SH-SY5Y (cell line): ENCODE measurements at regions not wholly inside any gene's neighbourhood (a gene's known extent, or its start where the extent isn't known, plus 50 kb on each side); places are given as distances from the start of the nearest gene placed in this dataset.

ENCODE experiments used
- GATA2 ChIP-seq: IDR thresholded peaks from 2 replicates; pipeline ENCODE4 v1.6.1; 2011; ENCODE audit warnings: mild to moderate bottlenecking, low read depth, low read length
- GATA3 ChIP-seq: IDR thresholded peaks from 2 replicates; pipeline ENCODE4 v1.6.1; 2011; ENCODE audit warnings: low read depth, mild to moderate bottlenecking, low read length, moderate library complexity

DNA sequence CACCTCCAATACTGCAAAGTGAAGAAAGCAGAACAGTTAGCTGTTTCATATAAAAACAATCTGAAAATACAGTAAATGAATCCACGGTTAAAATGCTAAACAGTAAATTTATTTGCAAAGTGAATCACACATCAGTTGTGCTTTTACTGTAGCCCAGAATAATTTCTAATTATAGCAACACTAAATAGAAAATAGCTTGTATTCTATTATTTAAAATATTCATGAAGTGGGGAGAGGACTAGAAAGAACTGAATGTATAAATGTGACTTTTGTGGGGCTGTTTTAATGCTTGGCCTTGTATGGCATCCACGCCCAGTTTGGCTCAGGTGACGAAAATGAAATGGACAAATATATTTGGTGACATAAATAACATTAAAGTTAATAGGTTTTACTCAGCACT, 148.2 kb downstream of the ATP23 start:
- no peak for TF ChIP-seq GATA3
- no peak for TF ChIP-seq GATA2

DNA sequence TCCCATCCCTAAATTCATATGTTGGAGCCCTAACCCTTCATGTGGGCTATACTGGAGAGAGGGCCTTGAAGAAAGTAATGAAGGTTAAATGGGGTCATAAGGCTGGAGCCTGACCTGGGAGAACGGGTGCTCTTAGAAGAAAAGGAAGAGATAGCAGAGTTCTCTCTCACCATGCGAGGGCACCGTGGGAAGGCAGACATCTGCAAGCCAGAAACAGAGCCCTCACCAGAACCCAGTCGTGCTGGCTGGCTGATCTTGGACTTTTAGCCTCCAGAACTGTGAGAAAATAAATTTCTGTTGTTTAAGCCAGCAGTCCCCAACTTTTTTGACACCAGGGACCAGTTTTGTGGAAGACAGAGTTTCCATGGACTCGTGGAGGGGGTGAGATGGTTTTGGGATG, 149.3 kb downstream of the ATP23 start:
- TF ChIP-seq GATA2 (no peak), GATA3 (no peak)

GRCh38 chr12:58095002-58095401, 153.6 kb downstream of the ATP23 start:
- TF ChIP-seq GATA2, result no peak

GRCh38 chr12:58097741-58098140, 156.4 kb downstream of the ATP23 start:
- TF ChIP-seq GATA3 (no peak), GATA2 (no peak)

- TF ChIP-seq GATA3 (no peak), GATA2 (no peak)
Measured at GRCh38 chr12:58099476-58099875, 158.1 kb downstream of the ATP23 start.

DNA sequence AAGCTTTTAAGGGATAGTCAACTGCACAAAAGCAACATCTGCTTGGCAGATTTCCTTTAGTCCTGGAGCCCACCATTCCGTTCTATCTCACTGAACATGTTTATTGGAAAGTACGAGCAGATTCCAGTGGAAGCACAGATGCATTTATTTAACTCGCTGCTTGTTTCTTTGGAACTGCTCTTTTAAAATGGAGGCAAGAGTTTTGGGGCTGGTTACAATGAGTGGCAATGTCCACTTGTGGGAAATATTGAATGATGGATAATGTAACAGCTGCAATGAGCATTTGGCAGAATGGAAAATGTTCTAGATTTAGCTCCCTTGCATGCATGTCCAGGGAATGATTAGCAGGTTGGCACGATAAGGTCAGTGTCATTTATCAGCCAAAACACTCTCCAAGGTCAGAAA, 163.0 kb downstream of the ATP23 start:
- TF ChIP-seq GATA3 (no peak), GATA2 (no peak)

DNA sequence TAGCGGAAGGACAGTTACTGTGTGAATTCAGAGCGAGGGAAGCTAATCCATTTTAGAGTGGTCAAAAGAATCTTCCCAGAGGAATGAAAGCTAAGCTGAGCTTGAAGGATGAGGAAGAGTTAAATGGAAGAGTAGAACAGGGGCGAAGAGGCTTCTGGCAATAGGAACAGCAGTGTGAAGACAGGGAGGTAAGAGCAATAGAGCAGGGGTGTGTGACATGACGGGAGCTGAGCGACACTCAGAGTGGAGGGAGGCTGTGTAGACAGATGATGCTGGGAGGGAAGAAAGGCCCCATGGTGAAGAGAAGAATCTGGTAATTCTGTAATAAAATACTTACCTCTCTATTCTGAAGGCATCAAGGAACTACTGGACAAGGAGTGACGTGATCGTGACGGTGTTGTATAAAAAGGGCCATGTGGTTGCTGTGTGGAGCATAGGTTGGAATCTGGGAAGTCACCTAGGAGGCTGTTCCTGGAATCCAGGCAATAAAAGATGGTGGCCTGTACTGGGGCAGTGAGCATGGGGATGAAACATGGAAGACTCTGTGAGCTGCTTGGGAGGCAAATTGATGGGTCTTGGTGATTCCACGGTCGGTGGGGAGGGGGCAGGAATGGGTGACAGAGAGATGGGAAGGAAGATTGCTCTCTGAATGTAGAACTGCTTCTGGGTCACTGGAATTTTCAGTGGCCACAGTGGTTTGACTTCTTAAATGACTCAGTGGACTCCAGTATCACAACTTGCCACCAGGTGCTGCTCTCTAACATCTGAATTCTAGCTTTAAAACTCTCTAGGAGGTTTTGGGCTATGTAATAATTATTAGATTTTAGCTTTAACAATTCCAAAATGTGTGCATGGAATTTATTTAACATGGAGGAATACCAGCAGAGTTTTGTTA, 164.1 kb downstream of the ATP23 start:
- TF ChIP-seq GATA3 (no peak), GATA2 (no peak)

GRCh38 chr12:58106195-58106594, 164.8 kb downstream of the ATP23 start:
- no peak for TF ChIP-seq GATA2
- no peak for TF ChIP-seq GATA3

- TF ChIP-seq GATA3 (no peak), GATA2 (no peak)
Measured at GRCh38 chr12:58117201-58117600, 175.8 kb downstream of the ATP23 start.

DNA sequence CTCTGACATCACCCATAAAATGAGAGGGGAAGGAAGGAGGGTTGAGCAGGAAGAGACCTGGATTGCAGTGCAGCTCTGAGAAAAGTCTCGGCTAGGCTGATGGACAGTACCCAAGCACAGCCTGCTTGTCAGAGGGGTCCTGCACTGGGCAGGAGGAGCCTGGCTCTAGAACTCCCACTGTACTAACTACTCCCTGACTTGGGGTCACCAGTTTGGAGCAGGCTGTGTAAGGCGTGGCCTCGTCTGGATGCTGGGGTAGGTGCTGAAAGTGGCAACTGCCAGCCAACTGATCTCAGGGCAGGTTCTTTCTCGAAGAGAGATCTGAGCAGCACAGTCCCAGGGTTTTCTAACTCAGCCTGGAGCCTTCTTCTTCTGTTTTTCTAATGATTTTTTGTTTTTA, 176.3 kb downstream of the ATP23 start:
- TF ChIP-seq GATA3, result no peak
- no peak for TF ChIP-seq GATA2

GRCh38 chr12:58131986-58132755, 190.8 kb downstream of the ATP23 start:
- TF ChIP-seq GATA3 (no peak), GATA2 (no peak)

GRCh38 chr12:58138424-58138823, 197.1 kb downstream of the ATP23 start:
- no peak for TF ChIP-seq GATA3
- TF ChIP-seq GATA2, result no peak

- no peak for TF ChIP-seq GATA3
- no peak for TF ChIP-seq GATA2
Measured at GRCh38 chr12:58139894-58140293, 198.5 kb downstream of the ATP23 start.

DNA sequence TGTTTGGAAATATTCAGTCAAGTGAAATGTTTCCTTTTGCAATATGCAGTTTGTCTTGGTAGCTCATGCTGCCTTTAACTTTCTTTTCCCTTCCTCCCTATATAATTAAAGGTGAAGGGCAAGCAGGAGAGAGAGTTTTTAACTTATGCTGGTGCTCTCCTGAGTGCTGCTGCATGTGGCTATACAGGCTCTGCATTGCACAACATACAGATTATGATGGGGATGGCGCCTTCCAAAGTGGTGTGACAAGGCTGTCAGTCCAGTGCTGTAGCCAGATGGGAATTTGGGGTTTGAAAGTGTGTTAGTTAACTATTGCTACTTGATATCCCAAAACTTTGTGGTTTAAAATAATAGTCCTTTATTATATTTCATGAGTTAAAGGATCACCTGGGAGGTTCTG, 199.0 kb downstream of the ATP23 start:
- TF ChIP-seq GATA2 (no peak), GATA3 (no peak)

DNA sequence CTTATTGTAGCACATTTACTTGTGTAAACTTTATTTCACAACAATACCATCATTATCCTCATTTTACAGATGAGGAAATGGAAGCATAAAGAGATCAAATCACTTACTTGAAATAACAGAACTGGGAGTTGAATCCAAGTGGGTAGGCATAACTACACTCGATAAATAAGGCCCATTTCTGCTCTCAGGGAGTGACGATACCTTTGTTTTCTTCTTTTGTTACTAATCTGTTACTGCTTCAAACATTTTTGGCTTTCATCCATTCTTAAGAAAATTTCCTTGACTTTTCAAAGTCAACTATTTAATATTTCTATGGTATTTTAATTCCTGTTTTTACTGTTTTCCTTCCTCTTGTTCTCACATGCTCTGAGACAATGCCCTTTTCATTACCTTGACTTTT, 201.6 kb downstream of the ATP23 start:
- TF ChIP-seq GATA2 (no peak), GATA3 (no peak)
